GM12878 (cell line): ENCODE measurements at regions not wholly inside any gene's neighbourhood (a gene's known extent, or its start where the extent isn't known, plus 50 kb on each side); places are given as distances from the start of the nearest gene placed in this dataset.

Source experiments
- BACH1 ChIP-seq: fragments of 450-650 bp; IDR thresholded peaks from 2 replicates; pipeline ENCODE4 v1.6.1; 2017; ENCODE audit warnings: mild to moderate bottlenecking, borderline replicate concordance
- EZH2 ChIP-seq: IDR thresholded peaks from 2 replicates; pipeline ENCODE4 v1.6.1; 2012; ENCODE audit warnings: low read depth, mild to moderate bottlenecking, control low read depth, inconsistent platforms, low read length, borderline replicate concordance; ENCODE audit not compliant: control insufficient read depth
- GABPA ChIP-seq: IDR thresholded peaks from 2 replicates; pipeline ENCODE4 v1.6.1; 2014; ENCODE audit warnings: antibody characterized with exemption, low read depth, mild to moderate bottlenecking, inconsistent platforms
- NFYB ChIP-seq: IDR thresholded peaks from 2 replicates; pipeline ENCODE4 v1.6.1; 2011; ENCODE audit warnings: low read depth, mild to moderate bottlenecking, low read length, improper control_type of control experiment, moderate library complexity; ENCODE audit not compliant: insufficient read depth
- PAX8 ChIP-seq: fragments of 450-650 bp; IDR thresholded peaks from 2 replicates; pipeline ENCODE4 v1.6.1; 2017; ENCODE audit warnings: mild to moderate bottlenecking, moderate library complexity
- RCOR1 ChIP-seq: conservative IDR thresholded peaks from 2 replicates; pipeline ENCODE4 v1.6.1; 2012; ENCODE audit warnings: low read depth, low read length, improper control_type of control experiment
- SP1 ChIP-seq: IDR thresholded peaks from one replicate; pipeline ENCODE4 v1.6.1; 2011; ENCODE audit warnings: low read depth, low read length
- SREBF1 ChIP-seq: IDR thresholded peaks from 2 replicates; pipeline ENCODE4 v1.6.1; 2012; ENCODE audit warnings: mild to moderate bottlenecking, low read length
- YY1 ChIP-seq: IDR thresholded peaks from 2 replicates; pipeline ENCODE4 v1.6.1; 2011; ENCODE audit warnings: low read depth, mild to moderate bottlenecking, low read length
- TF ChIP-seq, protein P1 (sequence below): IDR thresholded peaks from 2 replicates; pipeline ENCODE4 v1.6.1; 2011; ENCODE audit warnings: low read depth, low read length, improper control_type of control experiment, borderline replicate concordance
- TF ChIP-seq, protein P2 (sequence below), 3 experiments: IDR thresholded peaks in 2 of 3; conservative IDR thresholded peaks in 1 of 3; 2 replicates each; pipeline ENCODE4 v1.5.1; 2011; ENCODE audit warnings: low read depth in 3 of 3, low read length in 3 of 3, mild to moderate bottlenecking in 3 of 3, control low read depth in 2 of 3, moderate library complexity in 2 of 3, inconsistent platforms in 1 of 3, mixed read lengths in 1 of 3; ENCODE audit not compliant: control insufficient read depth in 2 of 3, insufficient read depth in 1 of 3; ENCODE audit errors: extremely low read depth in 1 of 3

DNA sequence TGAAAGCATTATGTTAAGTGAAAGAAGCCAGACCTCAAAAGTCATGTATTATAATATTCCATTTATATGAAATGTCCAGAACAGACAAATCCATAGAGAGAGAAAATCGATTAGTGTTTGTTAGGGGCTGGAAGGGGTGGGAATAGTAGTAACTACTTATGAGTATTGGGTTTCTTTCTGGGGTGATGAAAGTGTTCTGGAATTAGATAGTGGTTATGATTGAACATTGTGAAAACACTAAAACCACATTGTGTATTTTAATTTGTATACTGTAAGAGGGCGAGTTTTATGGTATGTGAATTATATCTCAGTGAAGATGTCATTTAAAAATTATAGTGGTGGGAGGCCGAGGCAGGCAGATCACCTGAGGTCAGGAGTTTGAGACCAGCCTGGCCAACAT lies 52.0 kb upstream of the KIF13A start:
- TF ChIP-seq YY1 (no peak), BACH1 (no peak), EZH2 (no peak), NFYB (no peak), GABPA (no peak), PAX8 (no peak), RCOR1 (no peak), SREBF1 (no peak), SP1 (no peak)
- TF ChIP-seq, protein P1, sequence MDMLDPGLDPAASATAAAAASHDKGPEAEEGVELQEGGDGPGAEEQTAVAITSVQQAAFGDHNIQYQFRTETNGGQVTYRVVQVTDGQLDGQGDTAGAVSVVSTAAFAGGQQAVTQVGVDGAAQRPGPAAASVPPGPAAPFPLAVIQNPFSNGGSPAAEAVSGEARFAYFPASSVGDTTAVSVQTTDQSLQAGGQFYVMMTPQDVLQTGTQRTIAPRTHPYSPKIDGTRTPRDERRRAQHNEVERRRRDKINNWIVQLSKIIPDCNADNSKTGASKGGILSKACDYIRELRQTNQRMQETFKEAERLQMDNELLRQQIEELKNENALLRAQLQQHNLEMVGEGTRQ = no peak
- TF ChIP-seq, protein P2, sequence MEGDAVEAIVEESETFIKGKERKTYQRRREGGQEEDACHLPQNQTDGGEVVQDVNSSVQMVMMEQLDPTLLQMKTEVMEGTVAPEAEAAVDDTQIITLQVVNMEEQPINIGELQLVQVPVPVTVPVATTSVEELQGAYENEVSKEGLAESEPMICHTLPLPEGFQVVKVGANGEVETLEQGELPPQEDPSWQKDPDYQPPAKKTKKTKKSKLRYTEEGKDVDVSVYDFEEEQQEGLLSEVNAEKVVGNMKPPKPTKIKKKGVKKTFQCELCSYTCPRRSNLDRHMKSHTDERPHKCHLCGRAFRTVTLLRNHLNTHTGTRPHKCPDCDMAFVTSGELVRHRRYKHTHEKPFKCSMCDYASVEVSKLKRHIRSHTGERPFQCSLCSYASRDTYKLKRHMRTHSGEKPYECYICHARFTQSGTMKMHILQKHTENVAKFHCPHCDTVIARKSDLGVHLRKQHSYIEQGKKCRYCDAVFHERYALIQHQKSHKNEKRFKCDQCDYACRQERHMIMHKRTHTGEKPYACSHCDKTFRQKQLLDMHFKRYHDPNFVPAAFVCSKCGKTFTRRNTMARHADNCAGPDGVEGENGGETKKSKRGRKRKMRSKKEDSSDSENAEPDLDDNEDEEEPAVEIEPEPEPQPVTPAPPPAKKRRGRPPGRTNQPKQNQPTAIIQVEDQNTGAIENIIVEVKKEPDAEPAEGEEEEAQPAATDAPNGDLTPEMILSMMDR (IDR thresholded peaks at IDR 0.05 in 2 of 3, conservative IDR thresholded peaks at IDR 0.05 in 1 of 3; ENCODE audit: control insufficient read depth in 2 of 3, extremely low read depth in 1 of 3, insufficient read depth in 1 of 3, low read depth in 3 of 3, low read length in 3 of 3) = no peak
